NT2/D1 (cell line): ENCODE measurements at regions not wholly inside any gene's neighbourhood (a gene's known extent, or its start where the extent isn't known, plus 50 kb on each side); places are given as distances from the start of the nearest gene placed in this dataset.

Experiments
- DNase-seq: peaks from one replicate; pipeline ENCODE4 v3.0.0-alpha.2; 2011; ENCODE audit warnings: low read depth, low spot score
- H3K27me3 ChIP-seq: 2 replicates; pipeline ENCODE4 v1.6.0; 2011; ENCODE audit warnings: mild to moderate bottlenecking; ENCODE audit not compliant: insufficient read length, insufficient read depth
- H3K36me3 ChIP-seq: 2 replicates; pipeline ENCODE4 v1.6.1; 2011; ENCODE audit warnings: mild to moderate bottlenecking, low read length, mixed read lengths; ENCODE audit not compliant: insufficient read depth, insufficient read length
- H3K4me1 ChIP-seq: 2 replicates; pipeline ENCODE4 v1.5.1; 2011; ENCODE audit not compliant: insufficient read depth, insufficient read length
- H3K4me3 ChIP-seq: 2 replicates; pipeline ENCODE4 v1.5.1; 2011; ENCODE audit warnings: low read depth; ENCODE audit not compliant: insufficient read length
- H3K9ac ChIP-seq: 2 replicates; pipeline ENCODE4 v1.6.0; 2011; ENCODE audit warnings: low read depth; ENCODE audit not compliant: insufficient read length
- H3K9me3 ChIP-seq: 2 replicates; pipeline ENCODE4 v1.5.1; 2011; ENCODE audit warnings: mild to moderate bottlenecking, low read length; ENCODE audit not compliant: insufficient read depth
- SUZ12 ChIP-seq: IDR thresholded peaks from 2 replicates; pipeline ENCODE4 v1.6.1; 2011; ENCODE audit not compliant: insufficient read length, insufficient read depth; ENCODE audit errors: extremely low read depth
- YY1 ChIP-seq: IDR thresholded peaks from 2 replicates; pipeline ENCODE4 v1.6.1; 2011; ENCODE audit not compliant: insufficient read length, insufficient read depth
- ZNF274 ChIP-seq: IDR thresholded peaks from 2 replicates; pipeline ENCODE4 v1.6.1; 2011; ENCODE audit warnings: mild to moderate bottlenecking, low read depth, low read length

DNA sequence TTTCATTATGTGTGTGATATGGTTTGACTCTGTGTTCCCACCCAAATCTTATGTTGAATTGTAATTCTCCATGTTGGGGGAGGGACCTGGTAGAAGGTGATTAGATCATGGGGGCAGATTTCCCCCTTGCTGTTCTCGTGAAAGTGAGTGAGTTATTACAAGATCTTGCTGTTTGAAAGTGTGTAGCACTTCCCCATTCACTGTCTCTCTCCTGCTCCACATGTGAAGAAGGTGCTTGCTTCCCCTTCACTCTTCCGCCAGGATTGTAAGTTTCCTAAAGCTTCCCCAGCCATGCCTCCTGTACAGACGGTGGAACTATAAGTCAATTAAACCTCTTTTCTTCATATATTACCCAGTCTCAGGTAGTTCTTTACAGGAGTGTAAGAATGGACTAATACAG is 54.3 kb upstream of the SERTM1 start:
- no peaks in the 10 kb centered on the region for H3K36me3 ChIP-seq
- no peak overlapping the region for H3K4me3 ChIP-seq
- no peak overlapping the region for H3K9ac ChIP-seq
- no peaks in the 10 kb centered on the region for H3K9me3 ChIP-seq
- H3K27me3 ChIP-seq = no peaks in the 10 kb centered on the region
- TF ChIP-seq ZNF274 (no peak), SUZ12 (no peak), YY1 (no peak)
- no peak for DNase-seq
- no peaks in the 10 kb centered on the region for H3K4me1 ChIP-seq
